Uterus (tissue), 2 donors: ENCODE measurements at regions not wholly inside any gene's neighbourhood (a gene's known extent, or its start where the extent isn't known, plus 50 kb on each side); places are given as distances from the start of the nearest gene placed in this dataset.

Experiments used
- CTCF ChIP-seq, 4 experiments: fragments of 200-600 bp in 2 of 4; fragments of 450-650 bp in 2 of 4; sonication (generic) in 2 of 4; IDR thresholded peaks; one replicate each; pipeline ENCODE4 v1.5.1; 2016 to 2019; ENCODE audit warnings: antibody characterized with exemption in 4 of 4, mild to moderate bottlenecking in 2 of 4, moderate library complexity in 1 of 4
- POLR2A ChIP-seq, 2 donors: fragments of 450-650 bp; IDR thresholded peaks; one replicate each; pipeline ENCODE4 v1.6.1; 2016; ENCODE audit warnings: antibody characterized with exemption in 2 of 2, mild to moderate bottlenecking in 1 of 2, moderate library complexity in 1 of 2

- TF ChIP-seq CTCF (IDR thresholded peaks at IDR 0.05) = no peak
- no peak for TF ChIP-seq POLR2A (IDR thresholded peaks at IDR 0.05)
Observed at GRCh38 chr4:85116008-85116407, 149.5 kb upstream of the WDFY3 start.
